AG08396 (cell line): ENCODE measurements at regions not wholly inside any gene's neighbourhood (a gene's known extent, or its start where the extent isn't known, plus 50 kb on each side); places are given as distances from the start of the nearest gene placed in this dataset.
"Not testable (repeated sequence)": the region's sequence is repeated elsewhere in the genome, so short reads cannot be mapped to it uniquely, and the experiment has no call there.

Experiments used
- DNase-seq: peaks from one replicate; pipeline ENCODE4 v3.0.0; 2012; ENCODE audit warnings: low spot score, mixed read lengths

- DNase-seq: not testable (repeated sequence)
Observed at GRCh38 chr13:111672198-111672597, 351.8 kb downstream of the TEX29 start.

- DNase-seq: not testable (repeated sequence)
Observed at GRCh38 chr13:111678120-111678882, 357.9 kb downstream of the TEX29 start.

GRCh38 chr13:111679645-111680044 lies 359.2 kb downstream of the TEX29 start:
- not testable (repeated sequence) for DNase-seq

GRCh38 chr13:111680100-111680499 lies 359.7 kb downstream of the TEX29 start:
- not testable (repeated sequence) for DNase-seq

- not testable (repeated sequence) for DNase-seq
Observed at GRCh38 chr13:111692028-111692427, 371.6 kb downstream of the TEX29 start.

GRCh38 chr13:111696121-111696520 lies 370.8 kb upstream of the SOX1 start:
- DNase-seq: not testable (repeated sequence)

GRCh38 chr13:111702059-111702458 lies 364.9 kb upstream of the SOX1 start:
- not testable (repeated sequence) for DNase-seq
